ENCODE measurements at regions not wholly inside any gene's neighbourhood (a gene's known extent, or its start where the extent isn't known, plus 50 kb on each side); places are given as distances from the start of the nearest gene placed in this dataset.

- no peak for TF ChIP-seq TAF1 (IDR thresholded peaks at IDR 0.05; ENCODE audit: borderline replicate concordance, low read depth, low read length)
- TF ChIP-seq POLR2A (IDR thresholded peaks at IDR 0.05; ENCODE audit: low read depth, low read length) = no peak
- TF ChIP-seq POLR2AphosphoS5 (IDR thresholded peaks at IDR 0.05; ENCODE audit: low read depth, low read length) = no peak
Measured at GRCh38 chr15:93716615-93717231, 514.6 kb upstream of the MCTP2 start.
